Muscle layer of colon (tissue), 2 donors: ENCODE measurements at regions not wholly inside any gene's neighbourhood (a gene's known extent, or its start where the extent isn't known, plus 50 kb on each side); places are given as distances from the start of the nearest gene placed in this dataset.
"Not testable (repeated sequence)": the region's sequence is repeated elsewhere in the genome, so short reads cannot be mapped to it uniquely, and the experiment has no call there.

Experiments
- H3K27ac ChIP-seq: one replicate; pipeline ENCODE4 v1.7.0; 2013; ENCODE audit warnings: low read depth, mild to moderate bottlenecking, low read length, moderate library complexity
- H3K27me3 ChIP-seq, 2 donors: one replicate each; pipeline ENCODE4 v1.7.0; 2013; ENCODE audit warnings: low read length in 2 of 2, mild to moderate bottlenecking in 2 of 2; ENCODE audit not compliant: insufficient read depth in 2 of 2, control insufficient read depth in 1 of 2
- H3K36me3 ChIP-seq: one replicate; pipeline ENCODE4 v1.7.0; 2013; ENCODE audit warnings: mild to moderate bottlenecking, low read length; ENCODE audit not compliant: insufficient read depth
- H3K4me1 ChIP-seq: one replicate; pipeline ENCODE4 v1.7.0; 2013; ENCODE audit warnings: mild to moderate bottlenecking, low read length; ENCODE audit not compliant: insufficient read depth
- H3K4me3 ChIP-seq, 2 donors: one replicate each; pipeline ENCODE4 v1.7.0; 2013; ENCODE audit warnings: low read length in 2 of 2, low read depth in 1 of 2, mild to moderate bottlenecking in 1 of 2, moderate library complexity in 1 of 2
- H3K9ac ChIP-seq: one replicate; pipeline ENCODE4 v1.7.0; 2013; ENCODE audit warnings: low read length
- H3K9me3 ChIP-seq: one replicate; pipeline ENCODE4 v1.7.0; 2013; ENCODE audit warnings: mild to moderate bottlenecking, low read length
- donor health status: abdominal sarcoma.
- donor health status: Adenocarcinoma of cecum.

- Histone ChIP-seq H3K27ac (no peak overlapping the region), H3K4me3 (no peak overlapping the region), H3K9me3 (no peaks in the 10 kb centered on the region), H3K9ac (no peak overlapping the region), H3K36me3 (no peaks in the 10 kb centered on the region), H3K27me3 (no peaks in the 10 kb centered on the region), H3K4me1 (no peaks in the 10 kb centered on the region)
These were observed 76.0 kb upstream of the POGK start for GRCh38 chr1:166763318-166763717.

DNA sequence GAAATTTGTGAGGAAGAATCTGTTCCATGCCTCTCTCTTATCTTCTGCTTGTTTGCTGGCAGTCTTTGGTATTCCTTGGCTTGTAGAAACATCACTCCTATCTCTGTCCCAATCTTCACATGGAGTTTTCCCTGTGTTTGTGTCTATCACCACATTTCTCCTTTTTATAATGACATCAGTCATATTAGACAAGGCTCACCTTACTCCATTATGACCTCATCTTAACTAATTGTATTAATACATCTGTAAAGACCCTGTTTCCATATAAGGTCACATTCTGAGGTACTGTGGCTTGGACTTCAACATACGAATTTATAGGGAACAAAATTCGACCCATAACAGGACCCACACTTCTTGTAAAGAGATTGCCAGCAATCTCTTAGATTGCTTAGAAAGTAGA is 72.3 kb upstream of the POGK start:
- Histone ChIP-seq H3K4me1 (no peaks in the 10 kb centered on the region), H3K27ac (no peak overlapping the region), H3K27me3 (no peaks in the 10 kb centered on the region), H3K9ac (no peak overlapping the region), H3K4me3 (no peak overlapping the region), H3K9me3 (no peaks in the 10 kb centered on the region), H3K36me3 (no peaks in the 10 kb centered on the region)

DNA sequence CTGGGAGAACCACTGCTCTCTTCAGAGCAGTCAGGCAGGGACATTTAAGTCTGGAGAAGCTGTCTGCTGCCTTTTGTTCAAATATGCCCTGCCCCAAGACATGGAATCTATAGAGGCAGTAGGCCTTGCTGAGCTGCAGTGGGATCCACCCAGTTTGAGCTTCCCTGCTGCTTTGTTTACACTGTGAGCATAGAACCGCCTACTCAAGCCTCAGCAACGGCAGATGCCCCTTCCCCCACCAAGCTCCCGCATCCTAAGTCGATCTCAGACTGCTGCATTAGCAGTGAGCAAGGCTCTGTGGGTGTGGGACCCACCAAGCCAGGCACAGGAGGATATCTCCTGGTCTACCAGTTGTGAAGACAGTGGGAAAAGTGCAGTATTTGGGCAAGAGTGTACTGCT is 54.6 kb upstream of the POGK start:
- H3K27ac ChIP-seq, H3K4me1 ChIP-seq, H3K4me3 ChIP-seq, H3K9me3 ChIP-seq, H3K27me3 ChIP-seq, H3K9ac ChIP-seq, H3K36me3 ChIP-seq: not testable (repeated sequence)

GRCh38 chr1:166785987-166786386 is 53.3 kb upstream of the POGK start:
- H3K9me3 ChIP-seq = no peaks in the 10 kb centered on the region
- H3K4me3 ChIP-seq = no peak overlapping the region
- no peaks in the 10 kb centered on the region for H3K27me3 ChIP-seq
- no peaks in the 10 kb centered on the region for H3K36me3 ChIP-seq
- no peaks in the 10 kb centered on the region for H3K4me1 ChIP-seq
- no peak overlapping the region for H3K9ac ChIP-seq
- H3K27ac ChIP-seq = no peak overlapping the region

DNA sequence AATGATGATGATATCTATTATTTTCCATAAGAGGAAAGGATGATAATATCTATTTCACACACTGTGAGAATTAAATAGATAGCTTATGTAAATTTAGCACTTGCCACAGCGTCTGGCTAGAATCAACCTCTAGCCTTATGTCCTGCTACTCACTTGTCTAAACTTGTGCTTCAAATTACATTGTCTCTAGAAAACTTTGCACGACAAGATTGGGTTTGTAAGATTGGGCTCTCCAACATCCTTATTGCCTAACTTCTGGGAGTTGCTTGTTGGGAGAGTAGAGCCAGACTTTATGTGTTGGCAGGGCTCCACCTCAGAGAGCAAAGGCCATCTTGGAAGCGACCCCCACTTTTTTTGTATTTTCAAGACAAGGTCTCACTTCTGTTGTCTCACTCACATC is 50.0 kb upstream of the POGK start:
- Histone ChIP-seq H3K4me1 (no peaks in the 10 kb centered on the region), H3K27me3 (no peaks in the 10 kb centered on the region), H3K9me3 (no peaks in the 10 kb centered on the region), H3K9ac (no peak overlapping the region), H3K4me3 (no peak overlapping the region), H3K27ac (no peak overlapping the region), H3K36me3 (no peaks in the 10 kb centered on the region)
